LHCN-M2 (cell line): ENCODE measurements at regions not wholly inside any gene's neighbourhood (a gene's known extent, or its start where the extent isn't known, plus 50 kb on each side); places are given as distances from the start of the nearest gene placed in this dataset.

ENCODE experiments used
- DNase-seq: peaks from one replicate; pipeline ENCODE4 v3.0.0-alpha.2; 2012; ENCODE audit warnings: low read depth

GRCh38 chr15:56307180-56307579 lies 58.0 kb upstream of the TEX9 start:
- no peak for DNase-seq

DNA sequence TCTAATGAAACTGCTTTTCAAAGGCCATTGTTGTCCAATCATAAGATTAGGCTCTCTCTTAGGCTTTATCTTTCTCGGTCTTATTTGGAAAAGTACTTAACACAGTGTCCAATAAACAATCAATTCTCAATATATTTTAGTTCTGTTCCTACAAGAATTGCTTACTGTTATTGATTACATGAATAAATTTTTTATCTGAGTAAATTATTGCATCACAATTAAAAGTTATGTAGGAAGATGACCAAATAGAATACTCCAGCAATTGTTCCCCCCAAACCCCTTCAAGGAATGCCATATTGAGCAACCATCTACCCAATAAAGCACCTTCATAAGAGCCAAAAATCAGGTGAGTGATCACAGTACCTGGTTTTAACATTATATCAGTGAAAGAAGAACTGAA lies 55.0 kb upstream of the RFX7 start:
- DNase-seq, result no peak

DNA sequence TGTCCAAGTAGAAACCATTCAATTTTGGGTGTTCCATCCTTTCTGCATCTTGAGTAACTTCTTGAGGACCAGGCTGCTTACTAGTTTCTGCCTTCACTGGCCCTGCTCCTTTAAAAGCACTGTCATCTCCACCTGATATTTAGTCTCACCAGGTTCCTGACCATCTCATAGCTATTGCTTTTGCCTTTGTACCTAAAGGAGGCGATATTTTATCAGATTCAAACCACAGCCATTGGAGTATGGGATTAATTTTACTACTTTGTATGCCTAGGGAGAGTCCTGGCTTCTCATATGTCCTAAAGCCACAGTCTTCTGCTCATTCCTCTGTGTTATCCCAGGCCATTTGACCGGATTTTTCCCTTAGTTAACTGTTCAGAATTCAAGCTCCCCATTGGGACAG lies 51.8 kb upstream of the RFX7 start:
- DNase-seq, result peak; percentile 19

DNA sequence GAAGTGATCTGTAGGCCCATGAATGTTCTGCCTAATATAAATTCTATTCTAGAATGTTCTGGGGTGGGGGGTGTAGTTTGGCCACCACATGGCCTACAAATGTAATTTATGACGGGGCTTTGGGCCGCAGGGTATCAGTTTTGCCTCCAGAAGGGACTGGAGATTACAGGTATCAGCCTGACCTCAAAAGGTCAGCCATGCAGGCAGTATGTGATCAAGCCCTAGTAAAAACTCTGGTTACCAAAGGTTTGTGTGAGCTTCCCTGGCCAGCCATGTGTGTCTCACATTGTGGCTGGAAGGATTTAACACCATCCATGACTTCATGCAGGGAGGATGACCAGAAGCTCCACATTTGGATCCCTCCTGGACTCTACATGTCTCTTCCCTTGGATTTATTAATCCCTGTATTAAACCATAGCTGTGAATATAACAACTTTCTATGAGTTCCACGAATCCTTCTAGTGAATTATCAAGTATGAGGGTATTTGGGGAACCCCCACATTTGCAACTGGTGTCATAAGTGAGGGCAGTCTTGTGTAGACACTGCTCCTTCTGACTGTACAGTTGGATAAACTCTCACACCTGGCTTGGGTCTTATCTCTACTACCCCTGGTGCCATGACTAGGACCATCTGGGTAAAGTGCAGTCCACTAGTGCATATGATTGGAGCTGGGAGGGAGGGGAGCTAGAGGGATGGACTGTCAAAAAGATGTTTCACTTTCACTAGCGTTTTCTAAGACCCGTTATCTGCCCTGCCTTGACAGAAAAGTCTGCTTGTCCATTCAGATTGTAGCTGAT lies 50.0 kb upstream of the RFX7 start:
- no peak for DNase-seq
